ENCODE measurements at regions not wholly inside any gene's neighbourhood (a gene's known extent, or its start where the extent isn't known, plus 50 kb on each side); places are given as distances from the start of the nearest gene placed in this dataset.

DNA sequence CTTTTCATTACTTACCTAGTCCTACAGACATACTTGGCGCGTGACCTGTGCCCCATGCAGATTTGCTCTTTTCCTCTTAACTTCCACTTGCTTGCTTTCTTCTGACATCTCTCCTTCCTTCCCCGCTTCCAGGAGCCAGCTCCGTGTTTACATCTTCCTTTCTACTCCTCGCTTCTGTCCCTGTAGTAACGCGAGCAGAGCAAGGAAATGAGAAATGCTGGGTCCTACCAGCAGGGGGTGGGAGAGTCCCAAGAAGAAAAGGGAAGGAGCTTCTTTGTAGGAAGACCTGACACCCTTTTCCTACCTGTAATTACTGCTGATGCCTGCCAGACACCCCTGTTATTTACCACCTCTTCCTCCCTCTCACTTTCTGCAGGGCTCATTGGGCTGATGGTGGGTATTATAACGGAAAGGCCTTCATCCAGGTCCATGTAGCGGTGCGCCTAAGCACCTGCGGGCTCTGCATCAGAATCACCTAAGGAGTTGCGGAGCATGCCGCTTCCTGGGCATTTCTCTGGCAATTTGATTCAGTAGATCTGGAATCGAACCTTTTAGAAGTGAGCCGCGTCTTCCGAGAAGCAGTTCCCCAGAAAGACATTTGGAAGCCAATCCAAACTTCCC lies 1260.8 kb upstream of the WWC1 start:
- H3K27me3 ChIP-seq (ENCODE audit: low read length), result no peaks in the 10 kb centered on the region
- H3K79me2 ChIP-seq (ENCODE audit: insufficient read depth, low read length), result no peaks in the 10 kb centered on the region
- no peak overlapping the region for H3K27ac ChIP-seq (ENCODE audit: low read depth, low read length)
- TF ChIP-seq EZH2phosphoT487 (conservative IDR thresholded peaks at IDR 0.05; ENCODE audit: low read length), result no peak
- no peak for TF ChIP-seq CTCF (IDR thresholded peaks at IDR 0.05; ENCODE audit: insufficient read depth, low read length, poor library complexity, severe bottlenecking)
- no peaks in the 10 kb centered on the region for H3F3A ChIP-seq (ENCODE audit: insufficient read depth)
- H3K9me2 ChIP-seq (replicated peaks; ENCODE audit: insufficient read depth, low read length), result no peaks in the 10 kb centered on the region
- H3K9me3 ChIP-seq (ENCODE audit: insufficient read depth, low read length), result no peaks in the 10 kb centered on the region
- no peak overlapping the region for H3K4me3 ChIP-seq (ENCODE audit: insufficient read depth, low read length, poor library complexity, severe bottlenecking)
- no peak overlapping the region for H3K4me2 ChIP-seq (ENCODE audit: low read depth, low read length, poor library complexity, severe bottlenecking)
- no peak overlapping the region for H2AFZ ChIP-seq (ENCODE audit: low read depth, low read length, severe bottlenecking)
- no peaks in the 10 kb centered on the region for H3K36me3 ChIP-seq (ENCODE audit: low read length)
- H3K9ac ChIP-seq (ENCODE audit: low read length), result no peak overlapping the region
- no peaks in the 10 kb centered on the region for H4K20me1 ChIP-seq (ENCODE audit: low read depth, low read length)

- Histone ChIP-seq H2AFZ (ENCODE audit: low read depth, low read length, severe bottlenecking) (no peak overlapping the region), H3K36me3 (ENCODE audit: low read length) (no peaks in the 10 kb centered on the region), H3F3A (ENCODE audit: insufficient read depth) (no peaks in the 10 kb centered on the region), H3K4me2 (ENCODE audit: low read depth, low read length, poor library complexity, severe bottlenecking) (no peak overlapping the region), H3K27ac (ENCODE audit: low read depth, low read length) (no peak overlapping the region), H3K9me3 (ENCODE audit: insufficient read depth, low read length) (no peaks in the 10 kb centered on the region), H3K4me3 (ENCODE audit: insufficient read depth, low read length, poor library complexity, severe bottlenecking) (no peak overlapping the region), H3K9me2 (replicated peaks; ENCODE audit: insufficient read depth, low read length) (no peaks in the 10 kb centered on the region), H4K20me1 (ENCODE audit: low read depth, low read length) (no peaks in the 10 kb centered on the region), H3K27me3 (ENCODE audit: low read length) (no peaks in the 10 kb centered on the region), H3K9ac (ENCODE audit: low read length) (no peak overlapping the region), H3K79me2 (ENCODE audit: insufficient read depth, low read length) (no peaks in the 10 kb centered on the region)
- TF ChIP-seq EZH2phosphoT487 (conservative IDR thresholded peaks at IDR 0.05; ENCODE audit: low read length) (no peak), CTCF (IDR thresholded peaks at IDR 0.05; ENCODE audit: insufficient read depth, low read length, poor library complexity, severe bottlenecking) (no peak)
Measured at GRCh38 chr5:167036585-167036984, 1254.9 kb upstream of the WWC1 start.

- TF ChIP-seq EZH2phosphoT487 (conservative IDR thresholded peaks at IDR 0.05; ENCODE audit: low read length), result no peak
- TF ChIP-seq CTCF (IDR thresholded peaks at IDR 0.05; ENCODE audit: insufficient read depth, low read length, poor library complexity, severe bottlenecking), result no peak
- H3K9me2 ChIP-seq (replicated peaks; ENCODE audit: insufficient read depth, low read length), result no peaks in the 10 kb centered on the region
Measured at GRCh38 chr5:167049043-167049663, 1242.3 kb upstream of the WWC1 start.

More at GRCh38 chr5:167049043-167049663, 1242.3 kb upstream of the WWC1 start:
- no peaks in the 10 kb centered on the region for H4K20me1 ChIP-seq (ENCODE audit: low read depth, low read length)
- no peaks in the 10 kb centered on the region for H3K79me2 ChIP-seq (ENCODE audit: insufficient read depth, low read length)
- H3K9ac ChIP-seq (ENCODE audit: low read length), result no peak overlapping the region
- H3K36me3 ChIP-seq (ENCODE audit: low read length), result no peaks in the 10 kb centered on the region
- no peaks in the 10 kb centered on the region for H3F3A ChIP-seq (ENCODE audit: insufficient read depth)
- no peak overlapping the region for H3K4me3 ChIP-seq (ENCODE audit: insufficient read depth, low read length, poor library complexity, severe bottlenecking)
- no peaks in the 10 kb centered on the region for H3K27me3 ChIP-seq (ENCODE audit: low read length)
- no peak overlapping the region for H2AFZ ChIP-seq (ENCODE audit: low read depth, low read length, severe bottlenecking)
- no peak overlapping the region for H3K4me2 ChIP-seq (ENCODE audit: low read depth, low read length, poor library complexity, severe bottlenecking)
- no peak overlapping the region for H3K27ac ChIP-seq (ENCODE audit: low read depth, low read length)
- no peaks in the 10 kb centered on the region for H3K9me3 ChIP-seq (ENCODE audit: insufficient read depth, low read length)

Measured in SU-DHL-6 (cell line).